ENCODE measurements at regions not wholly inside any gene's neighbourhood (a gene's known extent, or its start where the extent isn't known, plus 50 kb on each side); places are given as distances from the start of the nearest gene placed in this dataset.

DNA sequence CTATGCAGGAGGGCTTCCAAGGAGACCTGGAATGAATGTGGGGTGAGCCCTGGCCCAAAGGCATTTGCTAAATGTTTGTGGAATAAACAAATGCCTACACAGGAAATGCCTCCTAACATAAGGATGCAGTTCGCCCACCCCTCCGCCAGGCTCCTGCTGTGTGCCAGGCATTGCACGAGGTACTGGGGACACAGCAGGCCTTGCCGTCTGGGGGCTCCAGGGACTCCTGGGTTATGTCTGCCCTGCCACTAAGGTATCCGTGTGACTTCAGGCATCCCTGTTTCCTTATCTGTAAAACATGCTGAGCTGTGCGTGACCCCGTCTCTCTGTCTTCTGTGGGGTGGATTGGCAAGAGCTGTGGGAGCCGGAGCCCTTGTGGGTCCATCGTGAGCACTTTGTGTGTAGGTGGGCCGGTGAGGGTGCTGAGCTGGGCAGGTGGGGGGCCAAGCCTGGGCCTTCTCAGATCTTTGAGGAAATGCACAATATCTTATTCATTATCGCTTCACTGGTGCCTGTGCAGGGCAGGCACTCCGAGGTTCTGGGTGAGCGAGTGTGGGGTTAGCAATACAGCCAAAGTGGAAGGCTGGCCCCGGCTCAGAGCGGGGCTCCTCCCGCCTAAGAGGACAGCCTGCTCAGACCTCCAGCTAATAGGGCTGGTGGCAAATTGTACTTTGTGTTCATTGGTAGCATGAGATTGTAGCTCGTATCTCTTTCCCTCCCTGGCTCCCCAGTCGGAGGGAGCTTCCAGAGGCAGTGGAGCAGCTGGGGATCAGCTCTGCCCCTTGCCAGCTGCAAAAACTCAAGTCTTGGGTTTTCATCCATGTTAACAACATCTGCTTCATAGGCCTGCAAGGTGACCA lies 126.8 kb downstream of the GLI2 start:
- TF ChIP-seq CEBPB (IDR thresholded peaks at IDR 0.05) (no peak), FOXM1 (IDR thresholded peaks at IDR 0.05; ENCODE audit: borderline replicate concordance, low read depth) (no peak), EP300 (IDR thresholded peaks at IDR 0.05; ENCODE audit: borderline replicate concordance) (no peak), TCF12 (IDR thresholded peaks at IDR 0.05; ENCODE audit: low read depth) (no peak), REST (IDR thresholded peaks at IDR 0.05; ENCODE audit: low read depth) (no peak), ZBTB7A (IDR thresholded peaks at IDR 0.05; ENCODE audit: low read depth) (no peak), RAD21 (IDR thresholded peaks at IDR 0.05; ENCODE audit: low read depth) (no peak)

DNA sequence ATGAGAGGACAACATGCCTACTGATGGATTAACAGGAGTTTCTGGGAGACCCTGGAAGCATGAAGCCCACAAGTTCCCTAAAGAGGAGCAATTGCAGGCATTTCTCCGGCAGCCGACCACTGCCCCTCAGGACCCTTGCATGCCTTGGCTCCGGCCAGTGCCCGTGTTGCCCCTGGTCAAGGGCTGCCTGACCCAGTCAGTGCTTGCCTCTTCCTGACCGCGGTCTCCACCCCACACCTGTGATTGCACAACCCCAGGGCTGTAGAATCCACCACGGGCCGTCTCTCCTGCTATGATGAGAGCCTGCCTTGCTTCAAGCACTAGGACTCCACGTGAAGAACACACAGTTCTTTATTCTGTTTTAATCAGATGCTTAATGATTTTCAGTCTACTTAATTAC lies 127.5 kb downstream of the GLI2 start:
- no peak for TF ChIP-seq YY1 (IDR thresholded peaks at IDR 0.05; ENCODE audit: low read depth)
- TF ChIP-seq TCF12 (IDR thresholded peaks at IDR 0.05; ENCODE audit: low read depth), result no peak
- no peak for TF ChIP-seq TEAD4 (IDR thresholded peaks at IDR 0.05)
- TF ChIP-seq, protein P1, sequence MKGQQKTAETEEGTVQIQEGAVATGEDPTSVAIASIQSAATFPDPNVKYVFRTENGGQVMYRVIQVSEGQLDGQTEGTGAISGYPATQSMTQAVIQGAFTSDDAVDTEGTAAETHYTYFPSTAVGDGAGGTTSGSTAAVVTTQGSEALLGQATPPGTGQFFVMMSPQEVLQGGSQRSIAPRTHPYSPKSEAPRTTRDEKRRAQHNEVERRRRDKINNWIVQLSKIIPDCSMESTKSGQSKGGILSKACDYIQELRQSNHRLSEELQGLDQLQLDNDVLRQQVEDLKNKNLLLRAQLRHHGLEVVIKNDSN (IDR thresholded peaks at IDR 0.05), result no peak
- TF ChIP-seq REST (IDR thresholded peaks at IDR 0.05; ENCODE audit: low read depth), result no peak
- no peak for TF ChIP-seq NFIC (IDR thresholded peaks at IDR 0.05)
- no peak for TF ChIP-seq EGR1 (IDR thresholded peaks at IDR 0.05)
- TF ChIP-seq, protein P2, sequence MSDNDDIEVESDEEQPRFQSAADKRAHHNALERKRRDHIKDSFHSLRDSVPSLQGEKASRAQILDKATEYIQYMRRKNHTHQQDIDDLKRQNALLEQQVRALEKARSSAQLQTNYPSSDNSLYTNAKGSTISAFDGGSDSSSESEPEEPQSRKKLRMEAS (IDR thresholded peaks at IDR 0.05), result no peak
- no peak for TF ChIP-seq CREB1 (IDR thresholded peaks at IDR 0.05; ENCODE audit: low read depth)
- TF ChIP-seq CEBPB (IDR thresholded peaks at IDR 0.05), result no peak
- TF ChIP-seq ZBTB7A (IDR thresholded peaks at IDR 0.05; ENCODE audit: low read depth), result no peak

DNA sequence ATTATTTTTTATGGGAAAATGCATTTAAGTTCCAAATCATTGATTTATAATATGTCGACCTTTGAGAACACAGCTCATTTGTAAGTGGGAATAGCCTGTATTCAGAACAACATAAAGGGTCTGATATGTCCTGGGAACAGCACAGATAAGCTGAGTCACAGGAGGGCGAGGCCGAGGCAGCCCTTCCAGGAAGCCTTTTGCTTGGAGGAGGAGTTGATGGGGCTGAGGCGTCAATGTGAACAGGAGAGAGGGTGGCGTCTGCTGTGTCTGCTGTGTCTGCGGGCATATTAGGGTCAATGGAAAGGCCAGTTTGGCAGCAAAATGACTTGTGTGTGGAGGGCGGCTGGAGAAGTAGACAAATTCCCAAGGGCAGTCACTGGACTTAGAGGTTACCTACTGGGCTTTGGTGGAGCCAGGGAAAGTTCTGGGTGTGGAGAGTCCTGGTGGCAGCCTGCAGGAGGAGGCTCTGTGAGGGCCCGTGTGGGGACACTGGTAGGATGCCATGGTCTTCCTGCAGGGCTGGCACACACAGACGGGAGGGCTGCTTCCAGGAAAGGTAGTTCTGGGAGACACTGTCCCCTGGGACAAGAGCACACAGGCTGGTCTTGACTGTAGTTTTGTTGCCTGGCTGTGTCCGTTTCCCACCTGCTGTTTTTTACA lies 128.1 kb downstream of the GLI2 start:
- TF ChIP-seq TEAD4 (IDR thresholded peaks at IDR 0.05) (no peak), EP300 (IDR thresholded peaks at IDR 0.05; ENCODE audit: borderline replicate concordance) (no peak), TCF12 (IDR thresholded peaks at IDR 0.05; ENCODE audit: low read depth) (no peak), TAF1 (IDR thresholded peaks at IDR 0.05; ENCODE audit: low read depth) (no peak), CREB1 (IDR thresholded peaks at IDR 0.05; ENCODE audit: low read depth) (no peak), EGR1 (IDR thresholded peaks at IDR 0.05) (no peak), NFIC (IDR thresholded peaks at IDR 0.05) (no peak), REST (IDR thresholded peaks at IDR 0.05; ENCODE audit: low read depth) (no peak), RAD21 (IDR thresholded peaks at IDR 0.05; ENCODE audit: low read depth) (no peak)
- TF ChIP-seq, protein P2 (IDR thresholded peaks at IDR 0.05), result no peak

GRCh38 chr2:120864981-120865380 lies 129.3 kb downstream of the GLI2 start:
- TF ChIP-seq FOXM1 (IDR thresholded peaks at IDR 0.05; ENCODE audit: borderline replicate concordance, low read depth), result no peak
- TF ChIP-seq REST (IDR thresholded peaks at IDR 0.05; ENCODE audit: low read depth), result no peak
- no peak for TF ChIP-seq TAF1 (IDR thresholded peaks at IDR 0.05; ENCODE audit: low read depth)
- no peak for TF ChIP-seq CREB1 (IDR thresholded peaks at IDR 0.05; ENCODE audit: low read depth)
- TF ChIP-seq, protein P1 (IDR thresholded peaks at IDR 0.05), result no peak
- no peak for TF ChIP-seq YY1 (IDR thresholded peaks at IDR 0.05; ENCODE audit: low read depth)
- no peak for TF ChIP-seq TEAD4 (IDR thresholded peaks at IDR 0.05)
- TF ChIP-seq EGR1 (IDR thresholded peaks at IDR 0.05), result no peak
- TF ChIP-seq NFIC (IDR thresholded peaks at IDR 0.05), result no peak
- no peak for TF ChIP-seq TCF12 (IDR thresholded peaks at IDR 0.05; ENCODE audit: low read depth)
